WI38 (cell line): ENCODE measurements at regions not wholly inside any gene's neighbourhood (a gene's known extent, or its start where the extent isn't known, plus 50 kb on each side); places are given as distances from the start of the nearest gene placed in this dataset.

Experiments
- H3K4me3 ChIP-seq: 2 replicates; pipeline ENCODE4 v1.5.1; 2011; ENCODE audit warnings: low read depth, mild to moderate bottlenecking, control low read depth, low read length
- CTCF ChIP-seq: IDR thresholded peaks from 2 replicates; pipeline ENCODE4 v1.5.1; 2012; ENCODE audit warnings: low read depth, mild to moderate bottlenecking, control low read depth, low read length

GRCh38 chr16:85353839-85354685 is 241.8 kb upstream of the CIBAR2 start:
- H3K4me3 ChIP-seq: no peak overlapping the region
- no peak for TF ChIP-seq CTCF

- no peak overlapping the region for H3K4me3 ChIP-seq
- no peak for TF ChIP-seq CTCF
Measured at GRCh38 chr16:85354686-85355514, 242.6 kb upstream of the CIBAR2 start.

- TF ChIP-seq CTCF: no peak
- H3K4me3 ChIP-seq: no peak overlapping the region
Measured at GRCh38 chr16:85355515-85355837, 243.2 kb upstream of the CIBAR2 start.

- H3K4me3 ChIP-seq: no peak overlapping the region
- no peak for TF ChIP-seq CTCF
Measured at GRCh38 chr16:85356157-85356556, 243.9 kb upstream of the CIBAR2 start.

- no peak overlapping the region for H3K4me3 ChIP-seq
Measured at GRCh38 chr16:85357323-85357722, 245.1 kb upstream of the CIBAR2 start.

GRCh38 chr16:85357924-85358505 is 245.7 kb upstream of the CIBAR2 start:
- no peak overlapping the region for H3K4me3 ChIP-seq
- no peak for TF ChIP-seq CTCF

More at GRCh38 chr16:85357323-85357722, 245.1 kb upstream of the CIBAR2 start:
- TF ChIP-seq CTCF: no peak
